GM18502 (cell line): ENCODE measurements at regions not wholly inside any gene's neighbourhood (a gene's known extent, or its start where the extent isn't known, plus 50 kb on each side); places are given as distances from the start of the nearest gene placed in this dataset.

Experiments used
- ATAC-seq: cut with Tn5 transposase; IDR thresholded peaks from one replicate; pipeline ENCODE4 v1.9.1; 2021; ENCODE audit warnings: mild to moderate bottlenecking; ENCODE audit not compliant: unreplicated experiment, poor library complexity

- ATAC-seq: no peak
Measured at GRCh38 chr3:72299321-72299802, 514.4 kb upstream of the PROK2 start.

GRCh38 chr3:72298201-72299152, 513.5 kb upstream of the PROK2 start:
- no peak for ATAC-seq

GRCh38 chr3:72297481-72297880, 512.5 kb upstream of the PROK2 start:
- no peak for ATAC-seq

GRCh38 chr3:72296477-72297111, 511.6 kb upstream of the PROK2 start:
- no peak for ATAC-seq

GRCh38 chr3:72295962-72296450, 511.1 kb upstream of the PROK2 start:
- no peak for ATAC-seq

GRCh38 chr3:72295276-72295961, 510.5 kb upstream of the PROK2 start:
- ATAC-seq: no peak

- ATAC-seq: no peak
Measured at GRCh38 chr3:72290859-72291638, 506.1 kb upstream of the PROK2 start.

- ATAC-seq: peak; percentile 11
Measured at GRCh38 chr3:72289692-72290071, 504.7 kb upstream of the PROK2 start.

GRCh38 chr3:72288955-72289691, 504.2 kb upstream of the PROK2 start:
- peak; percentile 74 for ATAC-seq

- ATAC-seq: no peak
Measured at GRCh38 chr3:72287956-72288355, 503.0 kb upstream of the PROK2 start.

- ATAC-seq: no peak
Measured at GRCh38 chr3:72285502-72285901, 500.6 kb upstream of the PROK2 start.

GRCh38 chr3:72284471-72284870, 499.5 kb upstream of the PROK2 start:
- ATAC-seq: no peak

- ATAC-seq: no peak
Measured at GRCh38 chr3:72282918-72283317, 498.0 kb upstream of the PROK2 start.

- no peak for ATAC-seq
Measured at GRCh38 chr3:72281551-72281950, 496.6 kb upstream of the PROK2 start.

GRCh38 chr3:72280876-72281275, 495.9 kb upstream of the PROK2 start:
- ATAC-seq: no peak

- no peak for ATAC-seq
Measured at GRCh38 chr3:72279631-72280041, 494.7 kb upstream of the PROK2 start.

- no peak for ATAC-seq
Measured at GRCh38 chr3:72279068-72279604, 494.2 kb upstream of the PROK2 start.

GRCh38 chr3:72278349-72279067, 493.6 kb upstream of the PROK2 start:
- no peak for ATAC-seq
